ENCODE measurements at regions not wholly inside any gene's neighbourhood (a gene's known extent, or its start where the extent isn't known, plus 50 kb on each side); places are given as distances from the start of the nearest gene placed in this dataset.

GRCh38 chr2:120934574-120935338 lies 199.1 kb downstream of the GLI2 start:
- H3K4me1 ChIP-seq (ENCODE audit: insufficient read depth, poor library complexity, severe bottlenecking), result peaks cover 36% of the 10 kb centered on the region
- no peaks in the 10 kb centered on the region for H3K36me3 ChIP-seq (ENCODE audit: low read depth)
- no peaks in the 10 kb centered on the region for H3K27me3 ChIP-seq (ENCODE audit: insufficient read depth, poor library complexity, severe bottlenecking)
- peaks cover 5% of the 10 kb centered on the region for H3K9me3 ChIP-seq (ENCODE audit: severe bottlenecking)
- peak; percentile 80 for DNase-seq (ENCODE audit: low spot score)
- peak overlapping the region; percentile 95 for H3K27ac ChIP-seq (ENCODE audit: poor library complexity, severe bottlenecking)
- H3K4me3 ChIP-seq (ENCODE audit: severe bottlenecking), result no peak overlapping the region
- ATAC-seq (ENCODE audit: low read depth), result peak; percentile 91
- no peak for TF ChIP-seq CTCF (IDR thresholded peaks at IDR 0.05; ENCODE audit: poor library complexity, severe bottlenecking)

- peaks cover 36% of the 10 kb centered on the region for H3K4me1 ChIP-seq (ENCODE audit: insufficient read depth, poor library complexity, severe bottlenecking)
- H3K27ac ChIP-seq (ENCODE audit: poor library complexity, severe bottlenecking), result peak overlapping the region; percentile 95
- H3K36me3 ChIP-seq (ENCODE audit: low read depth), result no peaks in the 10 kb centered on the region
- H3K27me3 ChIP-seq (ENCODE audit: insufficient read depth, poor library complexity, severe bottlenecking), result no peaks in the 10 kb centered on the region
- TF ChIP-seq CTCF (IDR thresholded peaks at IDR 0.05; ENCODE audit: poor library complexity, severe bottlenecking), result no peak
- H3K9me3 ChIP-seq (ENCODE audit: severe bottlenecking), result peaks cover 5% of the 10 kb centered on the region
- DNase-seq (ENCODE audit: low spot score), result no peak
- peak; percentile 20; the same call in 2 of the 3 replicates for ATAC-seq (ENCODE audit: low read depth)
- H3K4me3 ChIP-seq (ENCODE audit: severe bottlenecking), result no peak overlapping the region
Measured at GRCh38 chr2:120935339-120936313, 200.0 kb downstream of the GLI2 start.

DNA sequence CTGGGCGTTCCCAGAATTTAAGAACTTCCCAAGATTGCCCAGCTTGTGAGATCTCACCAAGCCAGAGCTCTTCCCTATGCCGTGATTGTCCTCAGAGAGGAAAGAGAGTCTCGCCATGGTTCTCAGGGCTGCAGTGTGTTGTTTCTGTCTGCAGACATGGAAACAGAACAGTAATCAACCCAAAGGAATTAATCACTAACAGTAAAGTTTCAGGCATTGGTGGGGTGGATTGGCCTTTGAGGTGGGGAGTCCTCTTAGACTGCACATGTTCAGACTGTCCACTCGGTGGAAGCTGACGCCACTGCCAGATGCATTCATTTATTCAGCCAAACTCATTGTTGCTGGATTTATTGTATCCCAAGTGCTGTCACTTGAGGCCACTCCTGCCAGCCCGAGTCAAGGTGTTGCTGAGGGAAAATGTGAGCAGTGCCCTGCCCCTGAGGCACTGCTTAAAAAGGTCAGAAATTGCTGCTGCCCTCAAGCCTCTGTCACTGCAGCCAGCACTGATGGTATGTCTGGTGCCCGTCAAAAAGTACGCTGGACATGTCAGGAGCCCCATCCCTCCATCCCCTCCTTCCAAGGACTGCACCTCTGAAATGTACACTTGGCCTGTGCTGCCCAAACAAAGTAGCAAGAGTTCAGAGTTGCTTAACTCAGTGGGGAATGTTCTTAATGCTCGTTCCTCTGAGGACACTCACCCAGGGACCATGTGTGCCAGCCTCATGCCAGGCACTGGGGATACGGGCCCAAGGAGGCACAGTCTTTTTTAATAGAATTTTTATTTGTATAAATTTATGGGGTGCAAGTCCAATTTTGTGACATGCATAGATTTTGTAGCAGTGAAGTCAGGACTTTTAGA lies 201.0 kb downstream of the GLI2 start:
- DNase-seq (ENCODE audit: low spot score) (no peak), ATAC-seq (ENCODE audit: low read depth) (no peak)
- Histone ChIP-seq H3K36me3 (ENCODE audit: low read depth) (no peaks in the 10 kb centered on the region), H3K27ac (ENCODE audit: poor library complexity, severe bottlenecking) (peak overlapping the region; percentile 95), H3K4me3 (ENCODE audit: severe bottlenecking) (no peak overlapping the region), H3K4me1 (ENCODE audit: insufficient read depth, poor library complexity, severe bottlenecking) (peaks cover 36% of the 10 kb centered on the region), H3K27me3 (ENCODE audit: insufficient read depth, poor library complexity, severe bottlenecking) (no peaks in the 10 kb centered on the region), H3K9me3 (ENCODE audit: severe bottlenecking) (no peaks in the 10 kb centered on the region)
- TF ChIP-seq CTCF (IDR thresholded peaks at IDR 0.05; ENCODE audit: poor library complexity, severe bottlenecking), result no peak

DNA sequence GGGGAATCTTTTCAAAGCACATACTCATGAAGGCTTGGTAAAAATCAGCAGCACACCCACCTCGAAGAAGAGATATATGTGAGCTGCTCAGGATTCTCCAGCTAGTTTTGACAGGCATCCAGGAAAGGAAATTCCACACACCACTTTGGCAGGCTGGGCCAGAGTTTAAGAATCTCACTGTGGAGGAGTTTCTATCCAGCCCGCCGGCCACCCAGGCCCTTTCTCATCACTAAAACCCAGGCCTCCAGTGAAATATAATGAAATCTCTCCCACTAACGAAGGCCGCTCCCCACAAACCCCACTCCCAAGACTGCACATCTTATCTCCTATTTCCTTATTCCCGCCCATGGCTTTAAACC lies 202.0 kb downstream of the GLI2 start:
- Histone ChIP-seq H3K27me3 (ENCODE audit: insufficient read depth, poor library complexity, severe bottlenecking) (no peaks in the 10 kb centered on the region), H3K4me3 (ENCODE audit: severe bottlenecking) (no peak overlapping the region), H3K36me3 (ENCODE audit: low read depth) (no peaks in the 10 kb centered on the region), H3K27ac (ENCODE audit: poor library complexity, severe bottlenecking) (peak overlapping the region; percentile 95), H3K4me1 (ENCODE audit: insufficient read depth, poor library complexity, severe bottlenecking) (peaks cover 36% of the 10 kb centered on the region), H3K9me3 (ENCODE audit: severe bottlenecking) (no peaks in the 10 kb centered on the region)
- TF ChIP-seq CTCF (IDR thresholded peaks at IDR 0.05; ENCODE audit: poor library complexity, severe bottlenecking), result no peak
- DNase-seq (ENCODE audit: low spot score), result no peak
- ATAC-seq (ENCODE audit: low read depth), result no peak

Measured in RWPE2 (cell line).